Pancreas (tissue), 10 donors: ENCODE measurements at regions not wholly inside any gene's neighbourhood (a gene's known extent, or its start where the extent isn't known, plus 50 kb on each side); places are given as distances from the start of the nearest gene placed in this dataset.
A peak's percentile ranks its signal among the peaks of the same experiment; 100 is the strongest.

Source experiments
- ATAC-seq, 4 donors: fragments of 200-7000 bp; cut with Tn5 transposase; one replicate each; pipeline versions ENCODE4 v1.8.0 to v1.9.1; 2020; ENCODE audit warnings: mild to moderate bottlenecking in 4 of 4, moderate library complexity in 4 of 4
- DNase-seq, 6 donors: peaks; one replicate each; pipeline ENCODE4 v3.0.0-alpha.2; 2020
- FAIRE-seq: peaks from 2 replicates; lab custom pipeline; 2012; peaks lifted over from hg19 to GRCh38; lab: Jason Lieb, UNC
- H3K27ac ChIP-seq, 4 donors: fragments of 200-600 bp; sonication (generic); 1 replicate in 3 of 4; 2 replicates in 1 of 4; pipeline versions ENCODE4 v1.5.0 to v1.8.0; 2020
- H3K27me3 ChIP-seq, 4 donors: fragments of 200-600 bp; one replicate each; pipeline ENCODE4 v1.8.0; 2021
- H3K36me3 ChIP-seq, 3 donors: fragments of 200-600 bp; sonication (generic) in 1 of 3; one replicate each; pipeline versions ENCODE4 v1.5.0 to v1.8.0; 2020 to 2021
- H3K4me1 ChIP-seq, 3 donors: fragments of 200-600 bp; one replicate each; pipeline ENCODE4 v1.8.0; 2021
- H3K4me3 ChIP-seq, 4 donors: fragments of 200-600 bp; sonication (generic) in 2 of 4; one replicate each; pipeline versions ENCODE4 v1.5.0 to v1.8.0; 2020 to 2021
- H3K9me3 ChIP-seq, 4 donors: fragments of 200-600 bp; one replicate each; pipeline ENCODE4 v1.8.0; 2021
- CTCF ChIP-seq, 4 donors: fragments of 200-600 bp; sonication (generic) in 3 of 4; IDR thresholded peaks; one replicate each; pipeline versions ENCODE4 v1.5.0 to v1.8.0; 2021; ENCODE audit warnings: antibody characterized with exemption in 4 of 4
- WGBS, 2 donors: extraction: QIAGEN DNeasy Blood & Tissue Kit; methylation state at CpG; one replicate each; pipeline ENCODE4 v1.1.7; 2013; 5-methylcytosine and 5-hydroxymethylcytosine counted together
- intact Hi-C, 3 donors: fragments of 100-400 bp; cut with DNase I; formaldehyde crosslinking; loops; one replicate each; pipeline versions ENCODE4 v1.11.1 to v1.14.2; 2022
- donor health status: healthy with polysubstance abuse.
- donor health status: DM: no; HTN: no; CAD: no; lungs with moderate emphysema.
- donor health status: DM: no; HTN: no; CAD: no.
- donor health status: control.
- donor health status: control.
- donor health status: Bipolar disorder and iron deficiency.
- donor health status: DM: yes; HTN: yes; CAD: no.
- donor health status: DM: no; HTN: no; CAD: no.
- donor health status: DM: no; HTN: no; CAD: no.
- donor health status: DM: yes; HTN: yes; CAD: no.

- ATAC-seq (peak in 3 of 4 donors; percentile 65 to 94 (median 88)), DNase-seq (peak in 1 of 6 donors; percentile 37), FAIRE-seq (no peak)
- Histone ChIP-seq H3K27ac (peak overlapping the region in 1 of 4 donors; percentile 48), H3K4me1 (no peaks in the 10 kb centered on the region), H3K27me3 (no peaks in the 10 kb centered on the region), H3K9me3 (no peaks in the 10 kb centered on the region), H3K4me3 (no peak overlapping the region), H3K36me3 (no peaks in the 10 kb centered on the region)
- no peak for TF ChIP-seq CTCF (IDR thresholded peaks at IDR 0.05)
- 8 to 19% methylated on average over 1 of the region's 1 CpG for WGBS, 2 donors
- intact Hi-C loops, result no loop called here
Observed at GRCh38 chr17:37802712-37803416, 58.0 kb upstream of the HNF1B start.

GRCh38 chr17:37802061-37802595 lies 57.3 kb upstream of the HNF1B start:
- H3K36me3 ChIP-seq, result no peaks in the 10 kb centered on the region
- no peaks in the 10 kb centered on the region for H3K27me3 ChIP-seq
- WGBS, 2 donors, result 63 to 71% methylated on average over 3 of the region's 3 CpGs
- no peaks in the 10 kb centered on the region for H3K9me3 ChIP-seq
- H3K4me1 ChIP-seq, result no peaks in the 10 kb centered on the region
- FAIRE-seq (no peak), DNase-seq (no peak), ATAC-seq (peak in 2 of 4 donors; percentile 21 to 48)
- TF ChIP-seq CTCF (IDR thresholded peaks at IDR 0.05), result no peak
- intact Hi-C loops, result no loop called here
- H3K27ac ChIP-seq, result no peak overlapping the region
- H3K4me3 ChIP-seq, result no peak overlapping the region

- Histone ChIP-seq H3K4me3 (no peak overlapping the region), H3K9me3 (no peaks in the 10 kb centered on the region), H3K27ac (no peak overlapping the region), H3K27me3 (no peaks in the 10 kb centered on the region), H3K36me3 (no peaks in the 10 kb centered on the region), H3K4me1 (no peaks in the 10 kb centered on the region)
- no peak for TF ChIP-seq CTCF (IDR thresholded peaks at IDR 0.05)
- WGBS, 2 donors, result 50 to 59% methylated on average over 5 of the region's 5 CpGs
- intact Hi-C loops, result no loop called here
- ATAC-seq (no peak), DNase-seq (no peak), FAIRE-seq (no peak)
Observed at GRCh38 chr17:37801171-37801570, 56.3 kb upstream of the HNF1B start.

GRCh38 chr17:37797206-37797605 lies 52.3 kb upstream of the HNF1B start:
- H3K27me3 ChIP-seq, result no peaks in the 10 kb centered on the region
- no peak overlapping the region for H3K4me3 ChIP-seq
- TF ChIP-seq CTCF (IDR thresholded peaks at IDR 0.05), result no peak
- ATAC-seq (no peak), FAIRE-seq (no peak), DNase-seq (no peak)
- no peaks in the 10 kb centered on the region for H3K4me1 ChIP-seq
- no peaks in the 10 kb centered on the region for H3K36me3 ChIP-seq
- H3K9me3 ChIP-seq, result no peaks in the 10 kb centered on the region
- no peak overlapping the region for H3K27ac ChIP-seq
- intact Hi-C loops, result no loop called here

- FAIRE-seq (no peak), ATAC-seq (no peak), DNase-seq (no peak)
Observed at GRCh38 chr17:37796076-37796475, 51.2 kb upstream of the HNF1B start.

More at GRCh38 chr17:37796076-37796475, 51.2 kb upstream of the HNF1B start:
- no peaks in the 10 kb centered on the region for H3K36me3 ChIP-seq
- H3K27me3 ChIP-seq, result no peaks in the 10 kb centered on the region
- no peak overlapping the region for H3K27ac ChIP-seq
- 68 to 81% methylated on average over 8 of the region's 8 CpGs for WGBS, 2 donors
- H3K4me3 ChIP-seq, result no peak overlapping the region
- intact Hi-C loops, result no loop called here
- H3K9me3 ChIP-seq, result no peaks in the 10 kb centered on the region
- no peaks in the 10 kb centered on the region for H3K4me1 ChIP-seq
- TF ChIP-seq CTCF (IDR thresholded peaks at IDR 0.05), result no peak
